Body of pancreas (tissue), 4 donors: ENCODE measurements at regions not wholly inside any gene's neighbourhood (a gene's known extent, or its start where the extent isn't known, plus 50 kb on each side); places are given as distances from the start of the nearest gene placed in this dataset.

Source experiments
- ATAC-seq: fragments of 150-250 bp; one replicate; pipeline ENCODE4 v1.9.1; 2016
- DNase-seq, 4 donors: peaks; one replicate each; pipeline ENCODE4 v3.0.0-alpha.2; 2019
- H3K27ac ChIP-seq, 4 donors: fragments of 200-600 bp; sonication (generic); 1 replicate in 3 of 4; 2 replicates in 1 of 4; pipeline versions ENCODE4 v1.5.1 to v1.6.1; 2016 to 2019; ENCODE audit warnings: mild to moderate bottlenecking in 1 of 4, mixed read lengths in 1 of 4, moderate library complexity in 1 of 4
- H3K27me3 ChIP-seq, 2 donors: fragments of 200-600 bp; sonication (generic); one replicate each; pipeline ENCODE4 v1.6.0; 2016; ENCODE audit warnings: mild to moderate bottlenecking in 1 of 2
- H3K36me3 ChIP-seq, 2 donors: fragments of 200-600 bp; sonication (generic); replicated peaks in 1 of 2; 2 replicates each; pipeline ENCODE4 v1.5.1; 2016; ENCODE audit warnings: low read depth in 2 of 2; ENCODE audit not compliant: insufficient read depth in 1 of 2
- H3K4me1 ChIP-seq: fragments of 200-600 bp; sonication (generic); one replicate; pipeline ENCODE4 v1.6.0; 2016
- H3K4me3 ChIP-seq, 2 donors: fragments of 200-600 bp; sonication (generic); 1 replicate in 1 of 2; 2 replicates in 1 of 2; pipeline ENCODE4 v1.5.1; 2016 to 2019
- H3K9me3 ChIP-seq, 3 donors: fragments of 200-600 bp; sonication (generic); 1 replicate in 2 of 3; 2 replicates in 1 of 3; pipeline ENCODE4 v1.5.1; 2016
- CTCF ChIP-seq, 7 experiments: fragments of 450-650 bp in 4 of 7; fragments of 200-600 bp in 3 of 7; sonication (generic) in 3 of 7; IDR thresholded peaks; one replicate each; pipeline ENCODE4 v1.5.1; 2016 to 2019; ENCODE audit warnings: antibody characterized with exemption in 7 of 7
- POLR2A ChIP-seq, 3 donors: fragments of 450-650 bp; IDR thresholded peaks; one replicate each; pipeline ENCODE4 v1.6.1; 2016; ENCODE audit warnings: antibody characterized with exemption in 3 of 3, mild to moderate bottlenecking in 2 of 3
- WGBS, 2 donors: methylation state at CpG; one replicate each; pipeline ENCODE4 v1.1.5; 2017; 5-methylcytosine and 5-hydroxymethylcytosine counted together
- intact Hi-C: fragments of 100-400 bp; cut with DNase I; formaldehyde crosslinking; loops from one replicate; pipeline ENCODE4 v1.15.1; 2023

GRCh38 chr10:47107007-47107747 lies 192.8 kb upstream of the GDF10 start:
- Histone ChIP-seq H3K9me3 (no peaks in the 10 kb centered on the region), H3K27me3 (no peaks in the 10 kb centered on the region), H3K4me1 (no peaks in the 10 kb centered on the region), H3K4me3 (no peak overlapping the region), H3K36me3 (no peaks in the 10 kb centered on the region), H3K27ac (no peak overlapping the region)
- no peak for ATAC-seq
- no peak for DNase-seq
- 91 to 93% methylated on average over 8 of the region's 8 CpGs for WGBS, 2 donors
- TF ChIP-seq POLR2A (IDR thresholded peaks at IDR 0.05), result no peak
- TF ChIP-seq CTCF (IDR thresholded peaks at IDR 0.05), result no peak
- intact Hi-C loops, result no loop called here

- Histone ChIP-seq H3K9me3 (no peaks in the 10 kb centered on the region), H3K4me3 (no peak overlapping the region), H3K36me3 (no peaks in the 10 kb centered on the region), H3K4me1 (no peaks in the 10 kb centered on the region), H3K27ac (no peak overlapping the region), H3K27me3 (no peaks in the 10 kb centered on the region)
- TF ChIP-seq CTCF (IDR thresholded peaks at IDR 0.05), result no peak
- no peak for TF ChIP-seq POLR2A (IDR thresholded peaks at IDR 0.05)
- 75 to 84% methylated on average over 2 of the region's 2 CpGs for WGBS, 2 donors
- DNase-seq, result no peak
- no peak for ATAC-seq
- intact Hi-C loops, result no loop called here
These were observed 190.1 kb upstream of the GDF10 start for GRCh38 chr10:47109906-47110305.

GRCh38 chr10:47111329-47111862 lies 188.6 kb upstream of the GDF10 start:
- Histone ChIP-seq H3K9me3 (no peaks in the 10 kb centered on the region), H3K27ac (no peak overlapping the region), H3K4me3 (no peak overlapping the region), H3K27me3 (no peaks in the 10 kb centered on the region), H3K4me1 (no peaks in the 10 kb centered on the region), H3K36me3 (no peaks in the 10 kb centered on the region)
- 84 to 86% methylated on average over 5 of the region's 5 CpGs for WGBS, 2 donors
- ATAC-seq (no peak), DNase-seq (no peak)
- TF ChIP-seq CTCF (IDR thresholded peaks at IDR 0.05), result no peak
- TF ChIP-seq POLR2A (IDR thresholded peaks at IDR 0.05), result no peak
- intact Hi-C loops, result no loop called here

- no peak for ATAC-seq
- 76 to 85% methylated on average over 4 of the region's 4 CpGs for WGBS, 2 donors
- no peaks in the 10 kb centered on the region for H3K4me1 ChIP-seq
- no peak for TF ChIP-seq POLR2A (IDR thresholded peaks at IDR 0.05)
- TF ChIP-seq CTCF (IDR thresholded peaks at IDR 0.05), result no peak
- intact Hi-C loops, result no loop called here
- H3K36me3 ChIP-seq, result no peaks in the 10 kb centered on the region
- H3K9me3 ChIP-seq, result no peaks in the 10 kb centered on the region
- no peak overlapping the region for H3K27ac ChIP-seq
- DNase-seq, result no peak
- no peak overlapping the region for H3K4me3 ChIP-seq
- no peaks in the 10 kb centered on the region for H3K27me3 ChIP-seq
These were observed 187.4 kb upstream of the GDF10 start for GRCh38 chr10:47112612-47113011.
